PC-9 (cell line): ENCODE measurements at regions not wholly inside any gene's neighbourhood (a gene's known extent, or its start where the extent isn't known, plus 50 kb on each side); places are given as distances from the start of the nearest gene placed in this dataset.
"Not testable (repeated sequence)": the region's sequence is repeated elsewhere in the genome, so short reads cannot be mapped to it uniquely, and the experiment has no call there.

ENCODE experiments used
- CTCF ChIP-seq: fragments of 200-600 bp; sonication (generic); conservative IDR thresholded peaks from 2 replicates; pipeline ENCODE4 v1.6.1; 2017; ENCODE audit warnings: mixed run types, antibody characterized with exemption, mild to moderate bottlenecking, moderate library complexity
- EZH2 ChIP-seq: fragments of 200-600 bp; sonication (generic); IDR thresholded peaks from 2 replicates; pipeline ENCODE4 v1.8.0; 2017; ENCODE audit warnings: antibody characterized with exemption, low read depth

DNA sequence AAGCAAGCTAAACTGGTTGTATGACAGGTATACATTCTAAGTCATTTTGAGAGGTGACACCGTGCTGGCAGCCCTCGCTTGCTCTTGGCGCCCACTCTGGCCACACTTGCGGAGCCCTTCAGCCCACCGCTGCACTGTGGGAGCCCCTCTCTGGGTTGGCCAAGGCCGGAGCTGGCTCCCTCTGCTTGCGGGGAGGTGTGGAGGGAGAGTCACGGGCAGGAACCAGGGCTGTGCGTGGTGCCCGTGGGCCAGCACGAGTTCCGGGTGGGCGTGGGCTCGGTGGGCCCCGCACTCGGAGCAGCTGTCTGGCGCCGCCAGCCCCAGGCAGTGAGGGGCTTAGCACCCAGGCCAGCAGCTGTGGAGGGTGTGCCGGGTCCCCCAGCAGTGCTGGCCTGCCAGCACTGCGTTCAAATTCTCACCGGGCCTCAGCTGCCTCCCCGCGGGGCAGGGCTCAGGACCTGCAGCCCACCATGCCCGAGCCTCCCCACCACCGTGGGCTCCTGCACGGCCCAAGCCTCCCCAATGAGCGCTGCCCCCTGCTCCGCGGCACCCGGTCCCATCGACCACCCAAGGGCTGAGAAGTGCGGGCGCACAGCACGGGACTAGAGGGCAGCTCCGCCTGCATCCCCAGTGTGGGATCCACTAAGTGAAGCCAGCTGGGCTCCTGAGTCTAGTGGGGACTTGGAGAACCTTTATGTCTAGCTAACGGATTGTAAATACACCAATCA is 269.0 kb upstream of the MKLN1 start:
- TF ChIP-seq CTCF, EZH2: not testable (repeated sequence)
